ENCODE measurements at regions not wholly inside any gene's neighbourhood (a gene's known extent, or its start where the extent isn't known, plus 50 kb on each side); places are given as distances from the start of the nearest gene placed in this dataset.

- no peak for DNase-seq (ENCODE audit: low read depth in 1 of 2, low spot score in 2 of 2)
- Histone ChIP-seq H3K27me3 (replicated peaks) (no peaks in the 10 kb centered on the region), H3K36me3 (no peaks in the 10 kb centered on the region), H3K9me3 (replicated peaks) (no peaks in the 10 kb centered on the region), H3K4me1 (replicated peaks) (no peaks in the 10 kb centered on the region), H3K27ac (no peak overlapping the region), H3K4me3 (no peak overlapping the region)
These were observed 449.8 kb upstream of the CDH2 start for GRCh38 chr18:28626756-28627155.

- no peaks in the 10 kb centered on the region for H3K9me3 ChIP-seq (replicated peaks)
- H3K36me3 ChIP-seq: no peaks in the 10 kb centered on the region
- H3K4me3 ChIP-seq: no peak overlapping the region
- H3K27me3 ChIP-seq (replicated peaks): no peaks in the 10 kb centered on the region
- no peak for DNase-seq (ENCODE audit: low read depth in 1 of 2, low spot score in 2 of 2)
- H3K4me1 ChIP-seq (replicated peaks): no peaks in the 10 kb centered on the region
- H3K27ac ChIP-seq: no peak overlapping the region
These were observed 431.1 kb upstream of the CDH2 start for GRCh38 chr18:28607991-28608390.

DNA sequence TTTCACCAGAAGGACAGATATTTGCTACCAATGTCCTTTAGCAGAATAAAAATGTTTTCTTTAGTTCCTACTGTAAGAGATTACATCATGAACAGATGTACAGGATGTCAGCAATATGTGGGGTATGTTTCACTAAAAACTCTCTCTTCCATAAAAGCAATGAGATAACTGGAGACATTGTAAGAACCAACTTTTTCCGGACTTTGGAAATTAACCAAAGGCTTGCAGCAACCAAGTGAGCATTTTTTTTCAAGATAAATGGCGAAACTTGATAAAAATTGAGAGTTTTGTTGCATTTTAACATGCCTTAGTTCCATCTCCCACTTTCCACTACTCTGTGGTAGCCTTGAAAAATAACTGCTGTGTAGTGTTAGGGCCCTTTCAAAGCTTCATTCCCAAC lies 429.8 kb upstream of the CDH2 start:
- H3K4me1 ChIP-seq (replicated peaks): no peaks in the 10 kb centered on the region
- DNase-seq (ENCODE audit: low read depth in 1 of 2, low spot score in 2 of 2): no peak
- no peaks in the 10 kb centered on the region for H3K27me3 ChIP-seq (replicated peaks)
- H3K4me3 ChIP-seq: no peak overlapping the region
- H3K27ac ChIP-seq: no peak overlapping the region
- H3K9me3 ChIP-seq (replicated peaks): no peaks in the 10 kb centered on the region
- H3K36me3 ChIP-seq: no peaks in the 10 kb centered on the region

DNA sequence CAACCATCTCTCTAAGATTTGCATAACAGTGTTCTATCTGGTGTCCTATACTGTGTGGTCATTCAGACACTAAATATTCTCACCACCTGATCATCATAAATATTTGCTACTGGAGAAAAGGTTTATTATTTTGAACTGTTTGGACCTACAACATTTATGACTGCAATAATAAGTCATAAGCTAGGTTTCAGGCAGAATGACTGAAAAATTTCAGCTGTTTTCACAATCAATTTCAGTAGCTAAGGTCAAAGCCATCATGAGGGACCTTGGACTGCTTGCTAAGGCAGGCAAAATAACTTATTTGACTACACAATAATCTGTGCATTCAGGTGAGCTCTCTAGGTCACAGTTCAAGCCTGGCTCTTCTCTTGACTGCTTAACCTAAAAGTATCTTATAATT lies 425.5 kb upstream of the CDH2 start:
- no peak for DNase-seq (ENCODE audit: low read depth in 1 of 2, low spot score in 2 of 2)
- Histone ChIP-seq H3K36me3 (no peaks in the 10 kb centered on the region), H3K4me3 (no peak overlapping the region), H3K27ac (no peak overlapping the region), H3K4me1 (replicated peaks) (no peaks in the 10 kb centered on the region), H3K27me3 (replicated peaks) (no peaks in the 10 kb centered on the region), H3K9me3 (replicated peaks) (no peaks in the 10 kb centered on the region)

DNA sequence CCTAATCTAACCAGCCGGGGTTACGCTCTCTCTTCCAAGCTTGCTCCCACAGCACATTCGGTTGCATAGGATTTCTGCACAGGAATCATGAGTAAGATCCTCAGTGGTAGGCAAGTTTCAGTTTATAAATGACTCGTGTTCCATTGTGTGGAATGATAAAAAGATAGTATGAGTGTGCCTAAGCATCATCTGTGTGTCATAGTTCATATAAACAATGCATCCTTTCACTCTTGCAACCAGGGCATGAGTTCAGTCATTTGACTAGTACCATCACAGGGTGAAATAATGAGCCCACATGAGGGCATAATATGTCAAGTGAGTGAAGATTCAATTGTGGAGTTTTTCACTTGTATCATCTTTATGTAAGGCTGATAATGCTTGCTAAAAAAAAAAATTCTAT lies 417.1 kb upstream of the CDH2 start:
- Histone ChIP-seq H3K9me3 (replicated peaks) (no peaks in the 10 kb centered on the region), H3K4me1 (replicated peaks) (0 out of 2 replicates have a peak, but pooled peaks cover 3% of the 10 kb centered on the region), H3K4me3 (no peak overlapping the region), H3K27me3 (replicated peaks) (no peaks in the 10 kb centered on the region), H3K27ac (no peak overlapping the region), H3K36me3 (no peaks in the 10 kb centered on the region)
- DNase-seq (ENCODE audit: low read depth in 1 of 2, low spot score in 2 of 2): peak in 1 of 2 experiments; percentile 3

- Histone ChIP-seq H3K4me1 (replicated peaks) (0 out of 2 replicates have a peak, but pooled peaks cover 3% of the 10 kb centered on the region), H3K4me3 (no peak overlapping the region), H3K27me3 (replicated peaks) (no peaks in the 10 kb centered on the region), H3K27ac (no peak overlapping the region), H3K9me3 (replicated peaks) (no peaks in the 10 kb centered on the region), H3K36me3 (no peaks in the 10 kb centered on the region)
- DNase-seq (ENCODE audit: low read depth in 1 of 2, low spot score in 2 of 2): no peak
These were observed 412.1 kb upstream of the CDH2 start for GRCh38 chr18:28588884-28589549.

DNA sequence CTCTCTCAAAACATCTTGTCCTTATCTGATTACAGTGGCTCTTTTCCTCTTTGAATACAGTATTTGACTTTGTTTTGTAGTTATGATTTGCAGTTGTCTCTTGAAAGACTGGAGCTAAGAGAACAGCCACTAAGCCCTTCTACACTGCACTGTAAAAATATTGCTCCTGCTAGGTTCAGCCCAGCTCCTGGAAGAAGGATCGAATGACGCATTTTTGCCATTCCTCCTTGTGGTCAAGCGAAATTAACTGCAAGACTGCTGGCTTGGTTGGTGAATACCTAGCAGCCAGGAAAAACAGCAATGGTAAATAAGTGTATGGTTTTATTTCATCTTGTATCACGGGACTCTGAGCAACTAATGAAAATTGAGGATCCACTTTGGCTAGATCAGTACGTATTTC lies 407.8 kb upstream of the CDH2 start:
- peak in 1 of 2 experiments; percentile 10 for DNase-seq (ENCODE audit: low read depth in 1 of 2, low spot score in 2 of 2)
- Histone ChIP-seq H3K4me3 (no peak overlapping the region), H3K36me3 (no peaks in the 10 kb centered on the region), H3K4me1 (replicated peaks) (no peaks in the 10 kb centered on the region), H3K27ac (no peak overlapping the region), H3K9me3 (replicated peaks) (no peaks in the 10 kb centered on the region), H3K27me3 (replicated peaks) (no peaks in the 10 kb centered on the region)

DNA sequence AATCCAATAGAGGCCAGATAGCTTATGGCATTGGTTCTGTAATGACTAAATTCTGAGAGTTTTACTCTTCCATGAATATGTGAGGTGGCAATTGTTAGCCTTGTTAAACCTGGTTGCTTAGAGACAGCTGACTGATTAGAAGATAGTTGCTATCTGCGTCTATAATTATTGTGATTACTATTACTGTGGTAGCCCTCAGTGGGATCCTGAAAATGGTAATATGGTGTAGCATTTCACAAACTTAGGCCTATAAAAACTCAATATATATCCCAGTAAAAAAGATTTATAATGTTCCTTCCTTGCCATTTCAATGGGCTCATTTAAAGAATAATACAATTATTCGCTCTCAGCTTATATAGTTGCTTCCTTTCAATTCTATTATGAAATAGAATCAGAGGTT lies 405.8 kb upstream of the CDH2 start:
- no peak overlapping the region for H3K27ac ChIP-seq
- H3K27me3 ChIP-seq (replicated peaks): no peaks in the 10 kb centered on the region
- no peaks in the 10 kb centered on the region for H3K9me3 ChIP-seq (replicated peaks)

GRCh38 chr18:28581521-28582071 lies 404.7 kb upstream of the CDH2 start:
- H3K27me3 ChIP-seq (replicated peaks): no peaks in the 10 kb centered on the region
- H3K36me3 ChIP-seq: no peaks in the 10 kb centered on the region
- no peaks in the 10 kb centered on the region for H3K4me1 ChIP-seq (replicated peaks)
- no peak for DNase-seq (ENCODE audit: low read depth in 1 of 2, low spot score in 2 of 2)
- no peak overlapping the region for H3K27ac ChIP-seq
- no peaks in the 10 kb centered on the region for H3K9me3 ChIP-seq (replicated peaks)
- no peak overlapping the region for H3K4me3 ChIP-seq

More for the DNA sequence above, 405.8 kb upstream of the CDH2 start:
- no peaks in the 10 kb centered on the region for H3K4me1 ChIP-seq (replicated peaks)
- no peak for DNase-seq (ENCODE audit: low read depth in 1 of 2, low spot score in 2 of 2)
- H3K4me3 ChIP-seq: no peak overlapping the region
- H3K36me3 ChIP-seq: no peaks in the 10 kb centered on the region

DNA sequence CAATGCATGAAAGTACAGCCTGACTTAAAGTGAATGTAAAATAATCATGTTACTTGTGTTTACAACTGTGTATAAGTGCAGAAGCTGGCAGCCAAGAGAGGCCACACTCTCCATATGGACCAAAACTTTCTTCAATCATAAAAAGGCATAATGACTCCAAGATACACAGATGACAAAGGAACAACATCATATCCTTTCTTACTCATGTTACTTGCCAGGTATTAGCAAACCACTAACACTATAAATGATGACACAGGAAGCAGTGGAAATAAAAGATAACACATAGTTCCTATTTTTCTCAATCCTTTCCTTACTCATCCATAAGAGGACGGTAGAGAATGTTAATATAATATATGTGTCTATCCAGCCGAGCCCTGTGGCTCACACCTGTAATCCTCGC lies 400.0 kb upstream of the CDH2 start:
- Histone ChIP-seq H3K4me3 (no peak overlapping the region), H3K27me3 (replicated peaks) (no peaks in the 10 kb centered on the region), H3K4me1 (replicated peaks) (no peaks in the 10 kb centered on the region), H3K9me3 (replicated peaks) (no peaks in the 10 kb centered on the region), H3K36me3 (no peaks in the 10 kb centered on the region), H3K27ac (no peak overlapping the region)
- no peak for DNase-seq (ENCODE audit: low read depth in 1 of 2, low spot score in 2 of 2)

- Histone ChIP-seq H3K4me3 (no peak overlapping the region), H3K27me3 (replicated peaks) (no peaks in the 10 kb centered on the region), H3K36me3 (no peaks in the 10 kb centered on the region), H3K27ac (no peak overlapping the region), H3K9me3 (replicated peaks) (no peaks in the 10 kb centered on the region), H3K4me1 (replicated peaks) (no peaks in the 10 kb centered on the region)
- no peak for DNase-seq (ENCODE audit: low read depth in 1 of 2, low spot score in 2 of 2)
These were observed 398.2 kb upstream of the CDH2 start for GRCh38 chr18:28575123-28575522.

DNA sequence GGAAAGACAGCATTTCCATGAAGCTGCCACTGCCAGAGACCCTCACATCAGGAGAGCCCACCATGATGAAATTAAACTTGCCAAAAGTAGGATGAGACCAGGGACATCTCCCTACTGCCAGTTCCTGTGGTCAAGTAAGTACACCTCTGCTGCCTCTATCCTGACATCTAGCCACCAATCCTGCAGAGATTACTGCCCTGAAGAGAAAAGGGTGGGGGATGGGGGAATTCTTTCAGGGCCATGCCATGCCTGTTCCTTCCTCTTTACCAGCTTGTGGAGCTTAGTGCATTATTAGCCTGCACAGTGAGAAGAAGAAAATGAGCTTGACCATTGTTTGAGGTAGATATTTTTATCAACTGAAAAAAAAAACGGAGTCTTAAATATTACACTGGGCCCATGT lies 397.2 kb upstream of the CDH2 start:
- Histone ChIP-seq H3K9me3 (replicated peaks) (no peaks in the 10 kb centered on the region), H3K4me3 (no peak overlapping the region), H3K27me3 (replicated peaks) (no peaks in the 10 kb centered on the region), H3K36me3 (no peaks in the 10 kb centered on the region), H3K4me1 (replicated peaks) (no peaks in the 10 kb centered on the region), H3K27ac (no peak overlapping the region)
- DNase-seq (ENCODE audit: low read depth in 1 of 2, low spot score in 2 of 2): no peak

- Histone ChIP-seq H3K4me1 (replicated peaks) (no peaks in the 10 kb centered on the region), H3K36me3 (no peaks in the 10 kb centered on the region), H3K9me3 (replicated peaks) (no peaks in the 10 kb centered on the region)
These were observed 395.0 kb upstream of the CDH2 start for GRCh38 chr18:28571929-28572328.

DNA sequence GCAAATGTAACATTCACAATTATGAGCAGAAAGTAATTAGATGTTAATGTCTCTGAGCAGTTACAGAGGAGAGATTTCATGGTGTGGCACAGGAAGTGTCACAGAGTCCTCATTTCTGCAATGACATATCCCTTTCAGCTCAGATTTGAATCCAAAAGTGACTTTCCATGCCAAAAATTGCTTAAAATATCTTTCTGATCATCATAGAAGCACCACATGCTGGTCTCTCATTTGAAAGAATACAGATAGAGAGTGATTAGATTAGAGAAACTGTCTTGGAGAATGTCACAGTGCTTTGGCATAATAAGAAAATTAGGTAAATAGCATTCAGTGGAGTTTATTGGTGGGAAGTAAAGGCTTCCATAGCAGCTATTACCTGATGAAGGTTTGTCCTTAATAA lies 383.4 kb upstream of the CDH2 start:
- Histone ChIP-seq H3K27ac (no peak overlapping the region), H3K4me3 (no peak overlapping the region), H3K9me3 (replicated peaks) (no peaks in the 10 kb centered on the region), H3K4me1 (replicated peaks) (no peaks in the 10 kb centered on the region), H3K36me3 (no peaks in the 10 kb centered on the region), H3K27me3 (replicated peaks) (no peaks in the 10 kb centered on the region)
- DNase-seq (ENCODE audit: low read depth in 1 of 2, low spot score in 2 of 2): no peak

More at GRCh38 chr18:28571929-28572328, 395.0 kb upstream of the CDH2 start:
- Histone ChIP-seq H3K4me3 (no peak overlapping the region), H3K27me3 (replicated peaks) (no peaks in the 10 kb centered on the region), H3K27ac (no peak overlapping the region)
- no peak for DNase-seq (ENCODE audit: low read depth in 1 of 2, low spot score in 2 of 2)

- no peaks in the 10 kb centered on the region for H3K36me3 ChIP-seq
- DNase-seq (ENCODE audit: low read depth in 1 of 2, low spot score in 2 of 2): no peak
- 0 out of 2 replicates have a peak, but pooled peaks cover 3% of the 10 kb centered on the region for H3K27me3 ChIP-seq (replicated peaks)
- no peak overlapping the region for H3K4me3 ChIP-seq
- 0 out of 2 replicates have a peak, but pooled peaks cover 2% of the 10 kb centered on the region for H3K9me3 ChIP-seq (replicated peaks)
- no peaks in the 10 kb centered on the region for H3K4me1 ChIP-seq (replicated peaks)
- H3K27ac ChIP-seq: no peak overlapping the region
These were observed 382.6 kb upstream of the CDH2 start for GRCh38 chr18:28559511-28559910.

Measured in SJSA1 (cell line).